ENCODE measurements at regions not wholly inside any gene's neighbourhood (a gene's known extent, or its start where the extent isn't known, plus 50 kb on each side); places are given as distances from the start of the nearest gene placed in this dataset.

- 83 to 93% (median 92%) methylated on average over 4 of the region's 4 CpGs for WGBS, 5 donors
- TF ChIP-seq CTCF (IDR thresholded peaks at IDR 0.05) (no peak), POLR2A (IDR thresholded peaks at IDR 0.05) (no peak), POLR2AphosphoS5 (IDR thresholded peaks at IDR 0.05) (no peak)
- Histone ChIP-seq H3K9me3 (no peaks in the 10 kb centered on the region), H3K27me3 (no peaks in the 10 kb centered on the region), H3K36me3 (no peaks in the 10 kb centered on the region), H3K4me3 (no peak overlapping the region), H3K27ac (no peak overlapping the region), H3K4me1 (no peaks in the 10 kb centered on the region)
- intact Hi-C loops (cut with DNase I; ENCODE audit: low total_unique reads), result no loop called here
- DNase-seq, result no peak
Measured at GRCh38 chr1:82903626-82904025, 1095.3 kb downstream of the TTLL7 start.

GRCh38 chr1:82901561-82901960, 1097.4 kb downstream of the TTLL7 start:
- TF ChIP-seq POLR2A (IDR thresholded peaks at IDR 0.05), result no peak
- TF ChIP-seq CTCF (IDR thresholded peaks at IDR 0.05), result no peak
- TF ChIP-seq POLR2AphosphoS5 (IDR thresholded peaks at IDR 0.05), result no peak
- no peak for TF ChIP-seq EP300 (IDR thresholded peaks at IDR 0.05)
- H3K27me3 ChIP-seq, result no peaks in the 10 kb centered on the region
- H3K4me3 ChIP-seq, result no peak overlapping the region
- intact Hi-C loops (cut with DNase I; ENCODE audit: low total_unique reads), result no loop called here
- WGBS, 5 donors, result 79 to 90% (median 88%) methylated on average over 5 of the region's 5 CpGs
- no peaks in the 10 kb centered on the region for H3K4me1 ChIP-seq
- DNase-seq, result no peak
- H3K36me3 ChIP-seq, result no peaks in the 10 kb centered on the region
- H3K27ac ChIP-seq, result no peak overlapping the region
- H3K9me3 ChIP-seq, result no peaks in the 10 kb centered on the region

- Histone ChIP-seq H3K36me3 (no peaks in the 10 kb centered on the region), H3K27ac (no peak overlapping the region), H3K4me3 (no peak overlapping the region), H3K4me1 (no peaks in the 10 kb centered on the region), H3K9me3 (no peaks in the 10 kb centered on the region), H3K27me3 (no peaks in the 10 kb centered on the region)
- 60 to 85% (median 74%) methylated on average over 1 of the region's 1 CpG for WGBS, 5 donors
- no peak for DNase-seq
- no peak for TF ChIP-seq EP300 (IDR thresholded peaks at IDR 0.05)
- TF ChIP-seq CTCF (IDR thresholded peaks at IDR 0.05), result no peak
- no peak for TF ChIP-seq POLR2AphosphoS5 (IDR thresholded peaks at IDR 0.05)
- TF ChIP-seq POLR2A (IDR thresholded peaks at IDR 0.05), result no peak
- intact Hi-C loops (cut with DNase I; ENCODE audit: low total_unique reads), result no loop called here
Measured at GRCh38 chr1:82901118-82901517, 1097.8 kb downstream of the TTLL7 start.

GRCh38 chr1:82899017-82899416, 1098.3 kb downstream of the ADGRL2 start:
- H3K9me3 ChIP-seq, result no peaks in the 10 kb centered on the region
- no peak overlapping the region for H3K4me3 ChIP-seq
- WGBS, 5 donors, result 84 to 92% (median 86%) methylated on average over 3 of the region's 3 CpGs
- H3K36me3 ChIP-seq, result no peaks in the 10 kb centered on the region
- H3K27ac ChIP-seq, result no peak overlapping the region
- no peaks in the 10 kb centered on the region for H3K27me3 ChIP-seq
- TF ChIP-seq POLR2AphosphoS5 (IDR thresholded peaks at IDR 0.05), result no peak
- TF ChIP-seq CTCF (IDR thresholded peaks at IDR 0.05), result no peak
- TF ChIP-seq EP300 (IDR thresholded peaks at IDR 0.05), result no peak
- no peak for TF ChIP-seq POLR2A (IDR thresholded peaks at IDR 0.05)
- DNase-seq, result no peak
- H3K4me1 ChIP-seq, result no peaks in the 10 kb centered on the region
- intact Hi-C loops (cut with DNase I; ENCODE audit: low total_unique reads), result no loop called here

All from stomach (tissue), 8 donors.